Esophagus squamous epithelium (tissue), 5 donors: ENCODE measurements at regions not wholly inside any gene's neighbourhood (a gene's known extent, or its start where the extent isn't known, plus 50 kb on each side); places are given as distances from the start of the nearest gene placed in this dataset.
A peak's percentile ranks its signal among the peaks of the same experiment; 100 is the strongest.

ENCODE experiments used
- DNase-seq: peaks from one replicate; lab custom pipeline; 2025; lab: John Stamatoyannopoulos, UW
- H3K27ac ChIP-seq, 4 donors: fragments of 200-600 bp; sonication (generic); one replicate each; pipeline ENCODE4 v1.5.1; 2016 to 2019; ENCODE audit warnings: mild to moderate bottlenecking in 1 of 4
- H3K27me3 ChIP-seq, 4 donors: fragments of 200-600 bp; sonication (generic); 1 replicate in 3 of 4; 2 replicates in 1 of 4; pipeline versions ENCODE4 v1.5.1 to v1.6.0; 2017 to 2021; ENCODE audit warnings: antibody characterized with exemption in 1 of 4
- H3K36me3 ChIP-seq, 3 donors: fragments of 200-600 bp; sonication (generic); one replicate each; pipeline ENCODE4 v1.5.1; 2016 to 2019
- H3K4me1 ChIP-seq, 3 donors: fragments of 200-600 bp; sonication (generic); one replicate each; pipeline ENCODE4 v1.5.1; 2017 to 2019
- H3K4me3 ChIP-seq, 4 donors: fragments of 200-600 bp; sonication (generic); 1 replicate in 3 of 4; 2 replicates in 1 of 4; pipeline ENCODE4 v1.5.1; 2016 to 2019; ENCODE audit warnings: mild to moderate bottlenecking in 2 of 4, moderate library complexity in 1 of 4
- H3K9me3 ChIP-seq, 3 donors: fragments of 200-600 bp; sonication (generic); one replicate each; pipeline ENCODE4 v1.5.1; 2016 to 2019
- POLR2A ChIP-seq, 4 donors: fragments of 450-650 bp; IDR thresholded peaks; one replicate each; pipeline ENCODE4 v1.6.1; 2017; ENCODE audit warnings: antibody characterized with exemption in 4 of 4, mild to moderate bottlenecking in 4 of 4, moderate library complexity in 3 of 4
- WGBS, 2 donors: methylation state at CpG; one replicate each; pipeline ENCODE4 v1.1.5; 2018; 5-methylcytosine and 5-hydroxymethylcytosine counted together
- intact Hi-C: fragments of 100-400 bp; cut with DNase I; formaldehyde crosslinking; loops from one replicate; pipeline ENCODE4 v1.15.0; 2022
- TF ChIP-seq, protein P1 (sequence below), 6 experiments: fragments of 450-650 bp in 4 of 6; fragments of 200-600 bp in 2 of 6; sonication (generic) in 2 of 6; IDR thresholded peaks; one replicate each; pipeline ENCODE4 v1.5.1; 2016 to 2019; ENCODE audit warnings: antibody characterized with exemption in 6 of 6, mild to moderate bottlenecking in 4 of 6, moderate library complexity in 4 of 6
- donor health status: DM: yes; HTN: yes; CAD: no.

DNA sequence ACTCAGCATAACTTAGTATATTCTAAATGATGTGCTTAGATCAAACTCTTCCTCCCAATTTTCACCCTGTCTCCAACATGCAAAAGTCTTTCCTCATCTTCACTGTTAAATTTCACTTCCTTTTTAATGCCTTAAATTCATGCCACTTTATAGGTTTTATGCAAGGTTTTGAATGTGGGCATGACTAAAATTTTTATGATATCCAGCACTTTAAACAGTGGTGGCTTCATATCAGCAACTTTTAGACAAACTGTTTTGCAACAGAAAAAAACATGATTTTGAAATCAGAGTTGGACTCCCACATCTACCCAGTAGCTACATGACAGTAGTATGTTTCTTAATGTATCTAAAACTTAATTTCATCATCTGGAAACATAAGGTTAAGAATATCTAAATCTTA lies 84.7 kb upstream of the ZP4 start:
- intact Hi-C loops = no loop called here
- no peak for TF ChIP-seq POLR2A (IDR thresholded peaks at IDR 0.05)
- TF ChIP-seq, protein P1, sequence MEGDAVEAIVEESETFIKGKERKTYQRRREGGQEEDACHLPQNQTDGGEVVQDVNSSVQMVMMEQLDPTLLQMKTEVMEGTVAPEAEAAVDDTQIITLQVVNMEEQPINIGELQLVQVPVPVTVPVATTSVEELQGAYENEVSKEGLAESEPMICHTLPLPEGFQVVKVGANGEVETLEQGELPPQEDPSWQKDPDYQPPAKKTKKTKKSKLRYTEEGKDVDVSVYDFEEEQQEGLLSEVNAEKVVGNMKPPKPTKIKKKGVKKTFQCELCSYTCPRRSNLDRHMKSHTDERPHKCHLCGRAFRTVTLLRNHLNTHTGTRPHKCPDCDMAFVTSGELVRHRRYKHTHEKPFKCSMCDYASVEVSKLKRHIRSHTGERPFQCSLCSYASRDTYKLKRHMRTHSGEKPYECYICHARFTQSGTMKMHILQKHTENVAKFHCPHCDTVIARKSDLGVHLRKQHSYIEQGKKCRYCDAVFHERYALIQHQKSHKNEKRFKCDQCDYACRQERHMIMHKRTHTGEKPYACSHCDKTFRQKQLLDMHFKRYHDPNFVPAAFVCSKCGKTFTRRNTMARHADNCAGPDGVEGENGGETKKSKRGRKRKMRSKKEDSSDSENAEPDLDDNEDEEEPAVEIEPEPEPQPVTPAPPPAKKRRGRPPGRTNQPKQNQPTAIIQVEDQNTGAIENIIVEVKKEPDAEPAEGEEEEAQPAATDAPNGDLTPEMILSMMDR (IDR thresholded peaks at IDR 0.05) = no peak
- no peaks in the 10 kb centered on the region for H3K36me3 ChIP-seq
- H3K27ac ChIP-seq = no peak overlapping the region
- no peaks in the 10 kb centered on the region for H3K9me3 ChIP-seq
- no peak for DNase-seq
- H3K4me1 ChIP-seq = peaks cover 0 to 11% (median 0%) of the 10 kb centered on the region in 3 donors
- H3K4me3 ChIP-seq = no peak overlapping the region
- no peaks in the 10 kb centered on the region for H3K27me3 ChIP-seq

DNA sequence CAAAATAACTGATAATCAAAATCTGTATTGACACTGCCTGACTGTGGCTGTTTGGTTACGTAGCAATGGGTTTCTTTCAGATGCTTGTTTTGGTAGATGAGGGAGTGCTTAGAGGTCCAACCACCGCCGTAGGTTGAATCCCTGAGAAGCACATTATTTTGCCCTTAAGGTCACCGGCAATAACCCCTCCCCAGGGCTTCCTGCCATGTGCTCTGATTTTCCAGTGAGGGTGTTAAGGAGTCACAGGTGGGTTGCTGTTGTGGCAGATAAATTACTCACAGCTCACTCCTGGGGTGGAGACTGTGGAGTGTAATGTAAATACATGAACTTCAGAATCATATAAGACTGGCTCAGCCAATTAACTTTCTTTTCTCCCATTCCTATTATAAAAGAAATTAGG lies 81.5 kb upstream of the ZP4 start:
- no peaks in the 10 kb centered on the region for H3K27me3 ChIP-seq
- no peaks in the 10 kb centered on the region for H3K9me3 ChIP-seq
- intact Hi-C loops = no loop called here
- WGBS, 2 donors = 77% methylated on average over 4 of the region's 4 CpGs
- H3K36me3 ChIP-seq = no peaks in the 10 kb centered on the region
- TF ChIP-seq, protein P1 (IDR thresholded peaks at IDR 0.05) = no peak
- no peak for TF ChIP-seq POLR2A (IDR thresholded peaks at IDR 0.05)
- H3K4me3 ChIP-seq = no peak overlapping the region
- H3K4me1 ChIP-seq = peaks cover 0 to 11% (median 0%) of the 10 kb centered on the region in 3 donors
- no peak for DNase-seq
- no peak overlapping the region for H3K27ac ChIP-seq

DNA sequence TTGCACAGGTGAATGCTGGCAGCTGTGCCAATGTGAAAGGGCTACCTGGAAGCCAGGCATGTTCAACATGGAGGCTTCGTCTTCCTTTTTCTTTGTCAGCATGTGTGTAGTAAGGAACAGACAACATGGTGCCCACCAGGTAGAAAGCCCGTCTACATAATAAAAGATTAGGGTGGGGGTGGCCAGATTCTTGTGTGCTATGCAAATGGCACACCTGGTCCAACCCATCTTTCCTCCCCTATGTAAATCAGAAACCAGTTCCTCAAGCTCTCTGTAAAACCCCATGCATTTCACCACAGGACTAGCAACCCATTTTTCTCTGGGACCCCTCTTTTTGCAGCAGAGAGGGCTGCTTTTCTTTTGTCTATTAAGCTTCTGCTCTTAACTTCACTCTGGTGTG lies 72.3 kb upstream of the ZP4 start:
- Histone ChIP-seq H3K9me3 (no peaks in the 10 kb centered on the region), H3K4me1 (no peaks in the 10 kb centered on the region), H3K4me3 (no peak overlapping the region), H3K27me3 (no peaks in the 10 kb centered on the region), H3K36me3 (no peaks in the 10 kb centered on the region), H3K27ac (no peak overlapping the region)
- WGBS, 2 donors = 88 to 90% methylated on average over 2 of the region's 2 CpGs
- no peak for DNase-seq
- no peak for TF ChIP-seq POLR2A (IDR thresholded peaks at IDR 0.05)
- TF ChIP-seq, protein P1 (IDR thresholded peaks at IDR 0.05) = no peak
- intact Hi-C loops = no loop called here

DNA sequence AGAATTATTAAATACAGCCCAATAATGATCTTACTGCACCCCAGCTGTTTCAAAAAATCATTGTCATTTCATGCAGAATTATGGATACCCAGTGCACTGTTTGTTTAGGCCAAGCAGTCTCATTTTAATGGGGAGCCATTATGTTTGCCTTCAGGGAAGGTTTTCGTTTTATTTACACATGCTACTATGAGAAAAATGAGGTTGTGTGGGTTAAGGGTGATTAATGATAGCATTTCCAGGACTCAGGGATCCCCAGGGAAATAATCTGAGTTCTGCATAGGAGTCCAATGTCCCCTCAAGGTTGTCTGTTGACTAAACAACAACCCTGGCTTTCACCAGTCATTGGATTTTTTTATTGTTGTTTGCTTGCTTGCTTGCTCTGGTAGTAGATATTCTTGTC lies 71.0 kb upstream of the ZP4 start:
- DNase-seq = no peak
- WGBS, 2 donors = 8 to 60% methylated on average over 1 of the region's 1 CpG
- Histone ChIP-seq H3K27me3 (no peaks in the 10 kb centered on the region), H3K9me3 (no peaks in the 10 kb centered on the region), H3K4me3 (no peak overlapping the region), H3K36me3 (no peaks in the 10 kb centered on the region), H3K4me1 (no peaks in the 10 kb centered on the region), H3K27ac (no peak overlapping the region)
- intact Hi-C loops = no loop called here
- no peak for TF ChIP-seq POLR2A (IDR thresholded peaks at IDR 0.05)

DNA sequence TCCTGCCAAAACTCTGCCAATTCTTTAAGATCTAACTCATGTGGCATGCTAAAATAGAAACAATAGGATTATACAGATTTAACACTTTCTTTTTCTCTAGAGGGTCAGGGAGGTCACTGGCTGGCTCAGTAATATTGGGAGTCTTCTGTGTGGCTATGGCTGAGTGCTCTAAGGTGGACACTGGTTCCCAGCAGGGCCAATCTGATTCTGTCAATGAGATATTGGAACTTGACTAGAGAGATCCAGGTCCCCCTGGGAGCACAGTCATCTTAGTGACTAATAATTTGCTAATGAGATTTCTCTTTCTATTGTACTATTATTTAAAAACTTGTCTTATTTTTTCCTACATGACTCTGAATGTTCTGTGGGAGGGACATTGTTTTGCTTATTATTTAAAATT lies 69.1 kb upstream of the ZP4 start:
- intact Hi-C loops = no loop called here
- Histone ChIP-seq H3K4me1 (no peaks in the 10 kb centered on the region), H3K4me3 (no peak overlapping the region), H3K9me3 (no peaks in the 10 kb centered on the region), H3K36me3 (no peaks in the 10 kb centered on the region), H3K27ac (no peak overlapping the region), H3K27me3 (no peaks in the 10 kb centered on the region)
- no peak for TF ChIP-seq POLR2A (IDR thresholded peaks at IDR 0.05)
- TF ChIP-seq, protein P1 (IDR thresholded peaks at IDR 0.05) = no peak
- no peak for DNase-seq

DNA sequence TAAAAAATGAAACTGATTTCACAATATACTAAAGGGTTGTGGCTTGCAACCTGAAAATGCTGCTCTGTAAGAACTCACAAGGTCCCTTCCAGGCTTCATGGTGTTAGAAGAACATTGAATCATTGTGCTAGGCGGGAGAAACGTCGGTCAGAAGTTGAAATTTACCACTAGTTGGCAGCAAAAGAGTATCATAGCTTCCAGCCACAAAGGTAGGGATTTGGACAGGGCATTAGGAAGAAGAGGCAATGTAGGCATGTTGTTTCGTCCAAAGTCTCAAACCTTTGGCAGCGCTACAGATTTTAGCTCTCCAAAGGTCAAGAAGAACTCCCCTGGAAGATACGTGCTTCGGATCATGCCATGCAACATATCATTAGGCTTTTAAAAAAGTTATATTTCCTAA lies 62.5 kb upstream of the ZP4 start:
- Histone ChIP-seq H3K36me3 (no peaks in the 10 kb centered on the region), H3K4me1 (peaks cover 0 to 10% (median 0%) of the 10 kb centered on the region in 3 donors), H3K9me3 (no peaks in the 10 kb centered on the region), H3K4me3 (no peak overlapping the region), H3K27me3 (no peaks in the 10 kb centered on the region), H3K27ac (no peak overlapping the region)
- 48 to 58% methylated on average over 7 of the region's 7 CpGs for WGBS, 2 donors
- no peak for DNase-seq
- intact Hi-C loops = no loop called here
- TF ChIP-seq, protein P1 (IDR thresholded peaks at IDR 0.05) = peak in 4 of 6 experiments; percentile 18 to 51 (median 24)
- no peak for TF ChIP-seq POLR2A (IDR thresholded peaks at IDR 0.05)
